Upper lobe of left lung (tissue), 6 donors: ENCODE measurements at regions not wholly inside any gene's neighbourhood (a gene's known extent, or its start where the extent isn't known, plus 50 kb on each side); places are given as distances from the start of the nearest gene placed in this dataset.

Experiments used
- ATAC-seq, 2 donors: fragments of 200-7000 bp; cut with Tn5 transposase; one replicate each; pipeline ENCODE4 v1.9.1; 2022; ENCODE audit warnings: mild to moderate bottlenecking in 2 of 2, moderate library complexity in 2 of 2; ENCODE audit not compliant: low FRiP score in 2 of 2
- DNase-seq, 2 donors: peaks; one replicate each; pipeline ENCODE4 v3.0.0-alpha.2; 2019 to 2020
- H3K27ac ChIP-seq, 4 donors: fragments of 200-600 bp; sonication (generic); one replicate each; pipeline ENCODE4 v1.5.1; 2016 to 2019
- H3K27me3 ChIP-seq, 4 donors: fragments of 200-600 bp; sonication (generic); one replicate each; pipeline ENCODE4 v1.5.1; 2017 to 2019
- H3K36me3 ChIP-seq, 4 donors: fragments of 200-600 bp; sonication (generic); one replicate each; pipeline ENCODE4 v1.5.1; 2016 to 2019
- H3K4me1 ChIP-seq, 4 donors: fragments of 200-600 bp; sonication (generic); one replicate each; pipeline ENCODE4 v1.5.1; 2018 to 2019
- H3K4me3 ChIP-seq, 4 donors: fragments of 200-600 bp; sonication (generic); one replicate each; pipeline ENCODE4 v1.5.1; 2017 to 2019; ENCODE audit warnings: mild to moderate bottlenecking in 2 of 4, moderate library complexity in 1 of 4
- H3K9me3 ChIP-seq, 4 donors: fragments of 200-600 bp; sonication (generic); one replicate each; pipeline ENCODE4 v1.5.1; 2018 to 2019
- EP300 ChIP-seq, 4 donors: sonication (generic); formaldehyde crosslinking; IDR thresholded peaks; one replicate each; pipeline ENCODE4 v1.5.1; 2017; ENCODE audit warnings: antibody characterized with exemption in 4 of 4, control low read depth in 2 of 4
- POLR2A ChIP-seq, 4 donors: fragments of 450-650 bp; IDR thresholded peaks; one replicate each; pipeline ENCODE4 v1.5.1; 2016 to 2017; ENCODE audit warnings: antibody characterized with exemption in 4 of 4, mild to moderate bottlenecking in 2 of 4
- POLR2AphosphoS5 ChIP-seq, 2 donors: sonication (generic); formaldehyde crosslinking; IDR thresholded peaks; one replicate each; pipeline ENCODE4 v1.5.1; 2017; ENCODE audit warnings: antibody characterized with exemption in 2 of 2
- WGBS, 2 donors: methylation state at CpG; one replicate each; pipeline ENCODE4 v1.1.5; 2017 to 2018; 5-methylcytosine and 5-hydroxymethylcytosine counted together
- TF ChIP-seq, protein P1 (sequence below), 6 experiments: fragments of 450-650 bp in 4 of 6; fragments of 200-600 bp in 2 of 6; sonication (generic) in 2 of 6; IDR thresholded peaks; one replicate each; pipeline ENCODE4 v1.5.1; 2016 to 2019; ENCODE audit warnings: antibody characterized with exemption in 6 of 6
- donor health status: DM: no; HTN: no; CAD: no; lungs with moderate emphysema.
- donor health status: DM: no; HTN: yes; CAD: no; lungs with severe emphysema.

GRCh38 chr6:93784794-93785693 lies 365.7 kb upstream of the EPHA7 start:
- Histone ChIP-seq H3K9me3 (no peaks in the 10 kb centered on the region), H3K36me3 (no peaks in the 10 kb centered on the region), H3K4me1 (no peaks in the 10 kb centered on the region), H3K27me3 (no peaks in the 10 kb centered on the region), H3K27ac (no peak overlapping the region), H3K4me3 (no peak overlapping the region)
- ATAC-seq, result peak in 1 of 2 donors; percentile 92
- no peak for DNase-seq
- no peak for TF ChIP-seq EP300 (IDR thresholded peaks at IDR 0.05)
- TF ChIP-seq POLR2A (IDR thresholded peaks at IDR 0.05), result no peak
- TF ChIP-seq, protein P1, sequence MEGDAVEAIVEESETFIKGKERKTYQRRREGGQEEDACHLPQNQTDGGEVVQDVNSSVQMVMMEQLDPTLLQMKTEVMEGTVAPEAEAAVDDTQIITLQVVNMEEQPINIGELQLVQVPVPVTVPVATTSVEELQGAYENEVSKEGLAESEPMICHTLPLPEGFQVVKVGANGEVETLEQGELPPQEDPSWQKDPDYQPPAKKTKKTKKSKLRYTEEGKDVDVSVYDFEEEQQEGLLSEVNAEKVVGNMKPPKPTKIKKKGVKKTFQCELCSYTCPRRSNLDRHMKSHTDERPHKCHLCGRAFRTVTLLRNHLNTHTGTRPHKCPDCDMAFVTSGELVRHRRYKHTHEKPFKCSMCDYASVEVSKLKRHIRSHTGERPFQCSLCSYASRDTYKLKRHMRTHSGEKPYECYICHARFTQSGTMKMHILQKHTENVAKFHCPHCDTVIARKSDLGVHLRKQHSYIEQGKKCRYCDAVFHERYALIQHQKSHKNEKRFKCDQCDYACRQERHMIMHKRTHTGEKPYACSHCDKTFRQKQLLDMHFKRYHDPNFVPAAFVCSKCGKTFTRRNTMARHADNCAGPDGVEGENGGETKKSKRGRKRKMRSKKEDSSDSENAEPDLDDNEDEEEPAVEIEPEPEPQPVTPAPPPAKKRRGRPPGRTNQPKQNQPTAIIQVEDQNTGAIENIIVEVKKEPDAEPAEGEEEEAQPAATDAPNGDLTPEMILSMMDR (IDR thresholded peaks at IDR 0.05), result no peak
- TF ChIP-seq POLR2AphosphoS5 (IDR thresholded peaks at IDR 0.05), result no peak
- WGBS, 2 donors, result 68 to 73% methylated on average over 8 of the region's 8 CpGs

DNA sequence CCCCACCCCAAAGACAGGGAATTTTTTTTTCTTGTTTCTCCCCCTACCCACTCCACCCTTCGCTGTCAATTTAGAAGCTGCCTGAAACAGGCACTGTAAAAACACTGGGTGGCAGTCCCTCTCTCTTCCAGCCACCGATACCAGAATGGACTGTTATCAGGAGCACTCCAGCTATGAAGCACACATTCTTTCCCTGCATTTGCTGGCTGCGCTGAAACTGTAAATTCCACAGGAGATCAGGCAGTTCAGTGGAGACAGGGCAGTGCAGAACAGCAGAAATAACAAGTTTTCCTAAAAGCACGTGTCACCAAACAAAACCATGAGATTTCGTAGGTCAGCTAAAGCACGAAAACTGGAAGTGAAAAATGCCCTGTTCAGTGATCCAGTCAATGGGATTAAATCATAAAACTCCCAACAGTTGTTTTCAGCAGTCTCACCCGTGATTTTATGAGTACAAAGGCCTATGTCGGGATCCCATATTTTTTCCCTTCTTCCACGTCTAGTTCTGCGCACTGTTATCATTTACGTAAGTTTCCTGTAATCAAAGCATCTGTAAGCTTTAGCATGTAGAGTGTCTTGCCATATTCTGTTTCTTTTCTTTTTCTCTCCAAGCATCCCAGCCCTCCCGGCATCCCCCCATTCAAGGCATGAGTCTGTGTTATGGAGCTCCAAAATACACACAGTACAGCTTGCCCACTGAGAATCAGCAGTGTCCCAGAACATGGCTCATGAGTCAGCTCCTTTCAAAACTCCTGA lies 359.9 kb upstream of the EPHA7 start:
- H3K4me3 ChIP-seq, result no peak overlapping the region
- no peaks in the 10 kb centered on the region for H3K4me1 ChIP-seq
- TF ChIP-seq EP300 (IDR thresholded peaks at IDR 0.05), result no peak
- TF ChIP-seq, protein P1 (IDR thresholded peaks at IDR 0.05), result no peak
- TF ChIP-seq POLR2AphosphoS5 (IDR thresholded peaks at IDR 0.05), result no peak
- no peak for TF ChIP-seq POLR2A (IDR thresholded peaks at IDR 0.05)
- 47% methylated on average over 12 of the region's 12 CpGs for WGBS, 2 donors
- no peaks in the 10 kb centered on the region for H3K36me3 ChIP-seq
- no peaks in the 10 kb centered on the region for H3K9me3 ChIP-seq
- ATAC-seq (peak in 1 of 2 donors; percentile 64), DNase-seq (no peak)
- H3K27me3 ChIP-seq, result no peaks in the 10 kb centered on the region
- H3K27ac ChIP-seq, result no peak overlapping the region

- H3K4me3 ChIP-seq, result no peak overlapping the region
- TF ChIP-seq EP300 (IDR thresholded peaks at IDR 0.05) (no peak), POLR2A (IDR thresholded peaks at IDR 0.05) (no peak), POLR2AphosphoS5 (IDR thresholded peaks at IDR 0.05) (no peak)
- TF ChIP-seq, protein P1 (IDR thresholded peaks at IDR 0.05), result no peak
These were observed 339.8 kb upstream of the EPHA7 start for GRCh38 chr6:93759190-93759589.

DNA sequence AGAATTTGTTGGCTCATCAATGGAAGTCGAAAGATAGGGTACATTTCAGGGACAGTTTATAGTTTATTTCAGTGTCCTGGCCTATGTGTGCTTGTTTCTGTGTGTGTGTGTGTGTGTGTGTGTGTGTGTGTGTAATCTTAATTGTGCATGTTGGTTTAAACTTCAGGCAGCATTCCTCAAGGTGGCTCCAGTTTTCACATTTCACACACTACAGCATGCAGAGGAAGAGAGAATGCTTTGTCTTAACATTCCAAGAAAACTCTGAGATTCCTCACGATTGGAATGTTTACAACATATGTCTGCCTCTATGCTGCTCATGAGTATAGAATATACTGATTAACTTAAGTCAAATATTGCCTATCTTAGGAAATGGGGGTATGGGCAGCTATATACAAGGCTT lies 332.6 kb upstream of the EPHA7 start:
- Histone ChIP-seq H3K36me3 (no peaks in the 10 kb centered on the region), H3K4me3 (no peak overlapping the region), H3K9me3 (no peaks in the 10 kb centered on the region), H3K27ac (no peak overlapping the region), H3K27me3 (no peaks in the 10 kb centered on the region), H3K4me1 (no peaks in the 10 kb centered on the region)
- TF ChIP-seq POLR2A (IDR thresholded peaks at IDR 0.05) (no peak), EP300 (IDR thresholded peaks at IDR 0.05) (no peak), POLR2AphosphoS5 (IDR thresholded peaks at IDR 0.05) (no peak)
- TF ChIP-seq, protein P1 (IDR thresholded peaks at IDR 0.05), result no peak
- ATAC-seq (no peak), DNase-seq (no peak)
- 60 to 65% methylated on average over 2 of the region's 2 CpGs for WGBS, 2 donors

More at GRCh38 chr6:93759190-93759589, 339.8 kb upstream of the EPHA7 start:
- WGBS, 2 donors, result 88 to 94% methylated on average over 2 of the region's 2 CpGs
- Histone ChIP-seq H3K4me1 (no peaks in the 10 kb centered on the region), H3K36me3 (no peaks in the 10 kb centered on the region), H3K27me3 (no peaks in the 10 kb centered on the region), H3K27ac (no peak overlapping the region), H3K9me3 (no peaks in the 10 kb centered on the region)
- DNase-seq (no peak), ATAC-seq (no peak)
